ENCODE measurements at regions not wholly inside any gene's neighbourhood (a gene's known extent, or its start where the extent isn't known, plus 50 kb on each side); places are given as distances from the start of the nearest gene placed in this dataset.

GRCh38 chr3:181086011-181086410, 96.5 kb upstream of the DNAJC19 start:
- Histone ChIP-seq H3K36me3 (no peaks in the 10 kb centered on the region), H3K4me3 (no peak overlapping the region), H3K27ac (no peak overlapping the region), H3K4me1 (no peaks in the 10 kb centered on the region), H3K9me3 (no peaks in the 10 kb centered on the region), H3K27me3 (no peaks in the 10 kb centered on the region)
- TF ChIP-seq POLR2AphosphoS5 (IDR thresholded peaks at IDR 0.05) (no peak), POLR2A (IDR thresholded peaks at IDR 0.05) (no peak), CTCF (IDR thresholded peaks at IDR 0.05) (no peak), EP300 (IDR thresholded peaks at IDR 0.05) (no peak)
- no peak for DNase-seq (ENCODE audit: low spot score in 2 of 2)
- WGBS, result 58% methylated on average over 6 of the region's 6 CpGs

GRCh38 chr3:181081930-181082329, 92.4 kb upstream of the DNAJC19 start:
- Histone ChIP-seq H3K27ac (no peak overlapping the region), H3K27me3 (no peaks in the 10 kb centered on the region), H3K4me1 (no peaks in the 10 kb centered on the region), H3K36me3 (no peaks in the 10 kb centered on the region), H3K4me3 (no peak overlapping the region), H3K9me3 (no peaks in the 10 kb centered on the region)
- 94% methylated on average over 3 of the region's 3 CpGs for WGBS
- no peak for TF ChIP-seq POLR2AphosphoS5 (IDR thresholded peaks at IDR 0.05)
- TF ChIP-seq POLR2A (IDR thresholded peaks at IDR 0.05), result no peak
- no peak for TF ChIP-seq CTCF (IDR thresholded peaks at IDR 0.05)
- TF ChIP-seq EP300 (IDR thresholded peaks at IDR 0.05), result no peak
- no peak for DNase-seq (ENCODE audit: low spot score in 2 of 2)

GRCh38 chr3:181076558-181076957, 87.0 kb upstream of the DNAJC19 start:
- H3K36me3 ChIP-seq, result no peaks in the 10 kb centered on the region
- no peaks in the 10 kb centered on the region for H3K9me3 ChIP-seq
- H3K4me3 ChIP-seq, result no peak overlapping the region
- H3K4me1 ChIP-seq, result no peaks in the 10 kb centered on the region
- no peak for DNase-seq (ENCODE audit: low spot score in 2 of 2)
- no peaks in the 10 kb centered on the region for H3K27me3 ChIP-seq
- no peak overlapping the region for H3K27ac ChIP-seq
- TF ChIP-seq POLR2AphosphoS5 (IDR thresholded peaks at IDR 0.05), result no peak
- TF ChIP-seq POLR2A (IDR thresholded peaks at IDR 0.05), result no peak
- TF ChIP-seq EP300 (IDR thresholded peaks at IDR 0.05), result no peak
- TF ChIP-seq CTCF (IDR thresholded peaks at IDR 0.05), result no peak

- Histone ChIP-seq H3K36me3 (no peaks in the 10 kb centered on the region), H3K4me1 (no peaks in the 10 kb centered on the region), H3K27ac (no peak overlapping the region), H3K27me3 (no peaks in the 10 kb centered on the region), H3K4me3 (no peak overlapping the region), H3K9me3 (peaks cover 6% of the 10 kb centered on the region)
- WGBS, result 100% methylated on average over 1 of the region's 1 CpG
- DNase-seq (ENCODE audit: low spot score in 2 of 2), result no peak
- no peak for TF ChIP-seq POLR2A (IDR thresholded peaks at IDR 0.05)
- no peak for TF ChIP-seq EP300 (IDR thresholded peaks at IDR 0.05)
- TF ChIP-seq POLR2AphosphoS5 (IDR thresholded peaks at IDR 0.05), result no peak
- TF ChIP-seq CTCF (IDR thresholded peaks at IDR 0.05), result no peak
Measured at GRCh38 chr3:181075098-181075497, 85.6 kb upstream of the DNAJC19 start.

- WGBS, result 53% methylated on average over 4 of the region's 4 CpGs
- H3K9me3 ChIP-seq, result peaks cover 5% of the 10 kb centered on the region
- no peak for DNase-seq (ENCODE audit: low spot score in 2 of 2)
Measured at GRCh38 chr3:181066143-181067087, 76.9 kb upstream of the DNAJC19 start.

More at GRCh38 chr3:181066143-181067087, 76.9 kb upstream of the DNAJC19 start:
- Histone ChIP-seq H3K4me3 (no peak overlapping the region), H3K36me3 (no peaks in the 10 kb centered on the region), H3K27ac (no peak overlapping the region), H3K27me3 (no peaks in the 10 kb centered on the region), H3K4me1 (no peaks in the 10 kb centered on the region)
- TF ChIP-seq POLR2AphosphoS5 (IDR thresholded peaks at IDR 0.05), result no peak
- TF ChIP-seq EP300 (IDR thresholded peaks at IDR 0.05), result no peak
- no peak for TF ChIP-seq CTCF (IDR thresholded peaks at IDR 0.05)
- TF ChIP-seq POLR2A (IDR thresholded peaks at IDR 0.05), result no peak
